Kidney epithelial cell (primary cell): ENCODE measurements at regions not wholly inside any gene's neighbourhood (a gene's known extent, or its start where the extent isn't known, plus 50 kb on each side); places are given as distances from the start of the nearest gene placed in this dataset.

ENCODE experiments used
- DNase-seq: peaks from one replicate; pipeline ENCODE4 v3.0.0-alpha.2; 2010; ENCODE audit warnings: low read depth
- H3K27me3 ChIP-seq: 2 replicates; pipeline ENCODE4 v1.6.0; 2011; ENCODE audit warnings: low read length; ENCODE audit not compliant: control insufficient read depth, insufficient read depth
- H3K36me3 ChIP-seq: 2 replicates; pipeline ENCODE4 v1.5.1; 2011; ENCODE audit warnings: low read length; ENCODE audit not compliant: control insufficient read depth, insufficient read depth
- H3K4me3 ChIP-seq: 2 replicates; pipeline ENCODE4 v1.5.1; 2011; ENCODE audit warnings: low read depth, mild to moderate bottlenecking, control low read depth, low read length
- CTCF ChIP-seq: IDR thresholded peaks from 2 replicates; pipeline ENCODE4 v1.5.1; 2011; ENCODE audit warnings: mild to moderate bottlenecking, moderate library complexity, low read length, control low read depth, inconsistent platforms; ENCODE audit not compliant: insufficient read depth, poor library complexity, severe bottlenecking

DNA sequence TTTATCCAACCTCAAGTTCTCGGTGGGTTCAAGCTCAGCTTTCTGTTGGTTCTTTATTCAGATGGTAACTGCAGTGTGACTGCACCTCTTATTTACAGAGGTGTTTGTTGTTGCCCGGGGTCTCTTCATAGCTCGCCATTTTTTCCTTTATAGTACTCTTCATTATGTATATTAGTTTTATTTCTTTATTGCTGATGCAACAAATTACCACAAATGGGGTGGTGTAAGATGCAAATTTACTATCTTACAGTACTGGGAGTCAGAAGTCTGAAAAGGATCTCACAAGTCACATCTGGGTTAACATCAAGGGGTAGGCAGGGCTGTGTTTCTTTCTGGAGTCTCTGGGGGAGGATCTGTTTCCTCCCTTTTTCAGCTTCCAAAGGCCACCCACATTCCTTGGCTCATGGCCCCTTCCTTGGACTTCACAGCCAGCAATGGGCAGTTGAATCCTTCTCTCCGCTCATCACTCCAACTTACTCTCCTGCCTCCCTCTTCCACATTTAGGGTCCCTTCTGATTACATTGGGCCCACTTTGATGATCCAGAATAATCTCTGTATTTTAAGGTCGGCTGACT is 241.2 kb downstream of the HAPSTR1 start:
- H3K36me3 ChIP-seq: no peaks in the 10 kb centered on the region
- TF ChIP-seq CTCF: no peak
- H3K4me3 ChIP-seq: no peak overlapping the region
- no peak for DNase-seq
- H3K27me3 ChIP-seq: no peaks in the 10 kb centered on the region

DNA sequence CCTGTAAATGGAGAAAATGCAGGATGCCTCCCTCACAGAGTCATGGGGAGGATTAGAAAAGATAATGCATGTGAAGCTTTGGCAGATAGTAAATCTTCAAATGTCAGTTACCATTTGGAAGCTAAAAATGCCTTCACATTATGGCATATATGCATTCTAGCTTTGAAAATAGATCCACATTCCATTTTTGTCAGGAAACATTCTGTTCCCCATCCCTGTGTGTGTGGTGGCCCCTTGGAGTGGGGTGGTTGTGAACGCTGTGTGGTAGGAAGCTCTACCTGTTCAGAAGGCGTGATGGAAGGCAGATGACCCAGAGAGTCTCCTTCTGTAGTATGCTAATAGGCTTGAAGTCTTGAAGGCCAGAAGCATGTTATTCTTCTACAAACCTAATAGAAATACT is 242.0 kb downstream of the HAPSTR1 start:
- TF ChIP-seq CTCF: no peak
- Histone ChIP-seq H3K36me3 (no peaks in the 10 kb centered on the region), H3K27me3 (no peaks in the 10 kb centered on the region), H3K4me3 (no peak overlapping the region)
- DNase-seq: no peak

GRCh38 chr16:9334103-9334502 is 242.7 kb downstream of the HAPSTR1 start:
- no peak overlapping the region for H3K4me3 ChIP-seq
- H3K27me3 ChIP-seq: no peaks in the 10 kb centered on the region
- DNase-seq: no peak
- no peak for TF ChIP-seq CTCF
- no peaks in the 10 kb centered on the region for H3K36me3 ChIP-seq

- no peaks in the 10 kb centered on the region for H3K36me3 ChIP-seq
- H3K4me3 ChIP-seq: no peak overlapping the region
- DNase-seq: no peak
- H3K27me3 ChIP-seq: no peaks in the 10 kb centered on the region
- no peak for TF ChIP-seq CTCF
Observed at GRCh38 chr16:9337308-9338032, 246.0 kb downstream of the HAPSTR1 start.

DNA sequence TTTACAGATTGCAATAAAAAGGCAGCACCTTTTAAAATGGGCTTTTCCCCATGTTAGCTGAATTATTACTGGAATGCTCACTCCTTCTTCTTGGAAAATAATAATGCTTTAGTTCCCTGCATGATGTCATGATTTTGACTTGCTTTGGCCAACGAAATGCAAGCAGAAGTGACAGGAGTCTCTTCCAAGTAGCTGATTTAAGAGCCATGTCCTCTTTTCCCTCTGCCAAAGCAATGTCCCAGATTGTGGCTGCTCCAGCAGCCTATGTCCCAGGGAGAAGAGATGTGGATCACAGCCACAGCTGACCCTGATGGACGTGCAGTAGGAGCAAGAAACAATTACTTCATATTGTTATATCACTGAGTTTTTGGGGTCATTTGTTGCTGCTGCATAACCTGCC is 246.6 kb downstream of the HAPSTR1 start:
- no peaks in the 10 kb centered on the region for H3K27me3 ChIP-seq
- no peaks in the 10 kb centered on the region for H3K36me3 ChIP-seq
- DNase-seq: no peak
- TF ChIP-seq CTCF: no peak
- H3K4me3 ChIP-seq: no peak overlapping the region

DNA sequence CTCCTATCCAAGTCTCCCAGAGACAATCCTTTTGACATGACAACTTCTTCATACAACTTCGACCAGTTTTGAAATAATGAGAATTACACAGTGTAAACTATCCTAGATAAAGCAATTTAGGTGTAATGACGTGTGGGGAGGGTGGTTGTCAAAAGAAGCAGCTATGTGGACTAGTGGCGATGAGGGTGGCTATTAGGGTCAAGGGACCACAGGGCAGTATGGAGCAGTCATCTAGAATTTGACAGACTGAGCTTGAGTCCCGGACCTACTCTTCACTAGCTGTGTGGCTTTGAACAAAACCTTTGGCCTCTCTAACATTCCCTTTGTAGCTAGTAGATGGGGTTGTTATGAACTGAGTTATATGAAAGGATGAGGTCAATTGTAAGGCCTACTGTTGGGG is 247.1 kb downstream of the HAPSTR1 start:
- no peak for DNase-seq
- H3K4me3 ChIP-seq: no peak overlapping the region
- no peaks in the 10 kb centered on the region for H3K36me3 ChIP-seq
- TF ChIP-seq CTCF: no peak
- H3K27me3 ChIP-seq: no peaks in the 10 kb centered on the region
